Spleen (tissue), 11 donors: ENCODE measurements at regions not wholly inside any gene's neighbourhood (a gene's known extent, or its start where the extent isn't known, plus 50 kb on each side); places are given as distances from the start of the nearest gene placed in this dataset.
"Not testable (repeated sequence)": the region's sequence is repeated elsewhere in the genome, so short reads cannot be mapped to it uniquely, and the experiment has no call there.

Experiments used
- DNase-seq: peaks from one replicate; pipeline ENCODE4 v3.0.0-alpha.2; 2020
- H3K27ac ChIP-seq, 8 donors: fragments of 200-600 bp; sonication (generic) in 7 of 8; 1 replicate in 4 of 8; 2 replicates in 4 of 8; pipeline versions ENCODE4 v1.5.0 to v1.8.0; 2016 to 2021; ENCODE audit warnings: inconsistent platforms in 4 of 8, mild to moderate bottlenecking in 4 of 8, moderate library complexity in 1 of 8
- H3K27me3 ChIP-seq, 7 donors: fragments of 200-600 bp; sonication (generic) in 6 of 7; replicated peaks in 1 of 7; 1 replicate in 4 of 7; 2 replicates in 3 of 7; pipeline versions ENCODE4 v1.5.0 to v1.8.0; 2016 to 2021; ENCODE audit warnings: inconsistent platforms in 3 of 7, mild to moderate bottlenecking in 1 of 7
- H3K36me3 ChIP-seq, 6 donors: fragments of 200-600 bp; sonication (generic) in 5 of 6; 1 replicate in 4 of 6; 2 replicates in 2 of 6; pipeline versions ENCODE4 v1.5.0 to v1.8.0; 2016 to 2021; ENCODE audit warnings: inconsistent platforms in 2 of 6
- H3K4me1 ChIP-seq, 6 donors: fragments of 200-600 bp; sonication (generic) in 5 of 6; 1 replicate in 3 of 6; 2 replicates in 3 of 6; pipeline versions ENCODE4 v1.5.0 to v1.8.0; 2016 to 2021; ENCODE audit warnings: inconsistent platforms in 3 of 6
- H3K4me3 ChIP-seq, 8 donors: fragments of 200-600 bp; sonication (generic) in 7 of 8; 1 replicate in 4 of 8; 2 replicates in 4 of 8; pipeline versions ENCODE4 v1.5.0 to v1.8.0; 2016 to 2021; ENCODE audit warnings: inconsistent platforms in 4 of 8, mild to moderate bottlenecking in 4 of 8, moderate library complexity in 2 of 8
- H3K9me3 ChIP-seq, 8 donors: fragments of 200-600 bp; sonication (generic) in 7 of 8; 1 replicate in 4 of 8; 2 replicates in 4 of 8; pipeline versions ENCODE4 v1.5.0 to v1.8.0; 2016 to 2021; ENCODE audit warnings: inconsistent platforms in 4 of 8
- POLR2A ChIP-seq, 3 donors: fragments of 450-650 bp; IDR thresholded peaks; one replicate each; pipeline ENCODE4 v1.5.1; 2017; ENCODE audit warnings: antibody characterized with exemption in 3 of 3, mild to moderate bottlenecking in 1 of 3
- POLR2AphosphoS5 ChIP-seq, 3 donors: sonication (generic); formaldehyde crosslinking; IDR thresholded peaks; one replicate each; pipeline ENCODE4 v1.5.1; 2017; ENCODE audit warnings: antibody characterized with exemption in 3 of 3
- WGBS, 5 donors: extraction: QIAGEN DNeasy Blood & Tissue Kit in 3 of 5; methylation state at CpG; one replicate each; pipeline versions ENCODE4 v1.1.5 to v1.1.7; 2013 to 2018; 5-methylcytosine and 5-hydroxymethylcytosine counted together
- intact Hi-C: fragments of 100-400 bp; cut with DNase I; formaldehyde crosslinking; loops from one replicate; pipeline ENCODE4 v1.15.0; 2023; ENCODE audit warnings: low total_unique reads
- TF ChIP-seq, protein P1 (sequence below), 11 experiments: fragments of 200-600 bp in 7 of 11; fragments of 450-650 bp in 4 of 11; sonication (generic) in 4 of 11; IDR thresholded peaks in 8 of 11; conservative IDR thresholded peaks in 3 of 11; 1 replicate in 7 of 11; 2 replicates in 4 of 11; pipeline versions ENCODE4 v1.4.0 to v1.8.0; 2016 to 2021; ENCODE audit warnings: antibody characterized with exemption in 11 of 11, inconsistent platforms in 4 of 11, mild to moderate bottlenecking in 1 of 11
- donor health status: healthy with polysubstance abuse.
- donor health status: DM: no; HTN: no; CAD: no; lungs with moderate emphysema.
- donor health status: DM: no; HTN: no; CAD: no.
- donor health status: Bipolar disorder and iron deficiency.
- donor health status: healthy.
- donor health status: DM: no; HTN: no; CAD: no.
- donor health status: DM: yes; HTN: yes; CAD: no.

DNA sequence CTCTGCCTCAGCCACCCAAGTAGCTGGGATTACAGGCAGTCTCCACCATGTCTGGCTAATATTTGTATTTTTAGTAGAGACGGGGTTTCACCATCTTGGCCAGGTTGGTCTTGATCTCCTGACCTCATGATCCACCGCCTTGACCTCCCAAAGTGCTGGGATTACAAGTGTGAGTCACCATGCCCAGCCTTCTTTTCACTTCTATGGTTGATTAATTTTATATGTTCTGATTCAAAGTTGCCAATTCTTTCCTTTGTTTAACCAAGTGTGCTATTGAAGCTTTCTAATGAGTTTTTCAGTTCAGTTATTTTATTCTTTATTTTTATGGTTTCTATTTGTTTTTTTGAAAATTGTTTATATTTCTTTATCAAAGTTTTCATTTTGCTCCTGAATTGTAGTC is 133.1 kb upstream of the KCNJ3 start:
- H3K4me1 ChIP-seq, result no peaks in the 10 kb centered on the region
- H3K27me3 ChIP-seq, result no peaks in the 10 kb centered on the region
- DNase-seq, result no peak
- H3K36me3 ChIP-seq, result no peaks in the 10 kb centered on the region
- no peak overlapping the region for H3K27ac ChIP-seq
- peaks cover 0 to 40% (median 26%) of the 10 kb centered on the region in 8 donors for H3K9me3 ChIP-seq
- TF ChIP-seq POLR2AphosphoS5 (IDR thresholded peaks at IDR 0.05), result no peak
- TF ChIP-seq POLR2A (IDR thresholded peaks at IDR 0.05), result no peak
- TF ChIP-seq, protein P1, sequence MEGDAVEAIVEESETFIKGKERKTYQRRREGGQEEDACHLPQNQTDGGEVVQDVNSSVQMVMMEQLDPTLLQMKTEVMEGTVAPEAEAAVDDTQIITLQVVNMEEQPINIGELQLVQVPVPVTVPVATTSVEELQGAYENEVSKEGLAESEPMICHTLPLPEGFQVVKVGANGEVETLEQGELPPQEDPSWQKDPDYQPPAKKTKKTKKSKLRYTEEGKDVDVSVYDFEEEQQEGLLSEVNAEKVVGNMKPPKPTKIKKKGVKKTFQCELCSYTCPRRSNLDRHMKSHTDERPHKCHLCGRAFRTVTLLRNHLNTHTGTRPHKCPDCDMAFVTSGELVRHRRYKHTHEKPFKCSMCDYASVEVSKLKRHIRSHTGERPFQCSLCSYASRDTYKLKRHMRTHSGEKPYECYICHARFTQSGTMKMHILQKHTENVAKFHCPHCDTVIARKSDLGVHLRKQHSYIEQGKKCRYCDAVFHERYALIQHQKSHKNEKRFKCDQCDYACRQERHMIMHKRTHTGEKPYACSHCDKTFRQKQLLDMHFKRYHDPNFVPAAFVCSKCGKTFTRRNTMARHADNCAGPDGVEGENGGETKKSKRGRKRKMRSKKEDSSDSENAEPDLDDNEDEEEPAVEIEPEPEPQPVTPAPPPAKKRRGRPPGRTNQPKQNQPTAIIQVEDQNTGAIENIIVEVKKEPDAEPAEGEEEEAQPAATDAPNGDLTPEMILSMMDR (IDR thresholded peaks at IDR 0.05 in 8 of 11, conservative IDR thresholded peaks at IDR 0.05 in 3 of 11), result no peak
- intact Hi-C loops, result no loop called here
- H3K4me3 ChIP-seq, result no peak overlapping the region
- 80 to 97% (median 89%) methylated on average over 2 of the region's 2 CpGs for WGBS, 5 donors

DNA sequence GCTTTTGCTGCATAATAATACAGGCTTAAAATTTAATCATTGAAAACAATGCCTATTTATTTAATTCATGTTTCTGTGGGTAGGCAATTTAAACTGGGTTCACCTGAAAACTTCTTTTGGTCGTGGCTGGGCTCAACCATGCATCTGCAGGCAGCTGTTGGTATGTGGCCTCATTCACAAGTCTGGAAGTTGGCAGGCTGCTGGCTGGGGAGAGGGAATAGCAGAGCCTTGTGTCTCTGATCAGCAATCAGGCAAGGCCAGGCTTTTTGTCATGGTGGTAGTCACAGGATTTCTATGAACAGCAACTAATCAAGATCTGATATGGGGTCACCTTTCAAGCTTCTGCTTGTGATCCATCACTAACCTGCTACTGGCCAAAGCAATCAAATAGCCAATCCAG is 130.1 kb upstream of the KCNJ3 start:
- no peaks in the 10 kb centered on the region for H3K36me3 ChIP-seq
- 25 to 60% (median 33%) methylated on average over 1 of the region's 1 CpG for WGBS, 5 donors

DNA sequence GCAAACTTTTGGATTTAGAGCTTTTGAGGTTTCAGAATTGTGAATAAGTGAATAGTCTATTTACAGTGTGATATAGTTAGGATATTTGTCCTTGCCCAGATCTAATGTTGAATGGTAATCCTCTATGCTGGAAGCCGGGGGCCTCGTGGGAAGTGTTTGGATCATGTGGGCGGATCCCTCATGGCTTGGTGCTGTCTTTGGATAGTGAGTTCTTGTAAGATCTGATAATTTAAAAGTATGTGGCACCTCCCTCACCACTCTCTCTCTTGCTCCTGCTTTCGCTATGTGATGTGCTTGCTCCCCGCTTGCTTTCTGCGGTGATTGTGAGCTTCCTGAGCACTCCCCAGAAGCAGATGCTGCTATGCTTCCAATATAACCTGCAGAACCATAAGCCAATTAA is 128.0 kb upstream of the KCNJ3 start:
- intact Hi-C loops, result no loop called here
- 83 to 94% (median 90%) methylated on average over 6 of the region's 6 CpGs for WGBS, 5 donors

More for the DNA sequence above, 130.1 kb upstream of the KCNJ3 start:
- intact Hi-C loops, result no loop called here
- no peaks in the 10 kb centered on the region for H3K27me3 ChIP-seq
- no peaks in the 10 kb centered on the region for H3K4me1 ChIP-seq
- H3K27ac ChIP-seq, result no peak overlapping the region
- H3K4me3 ChIP-seq, result no peak overlapping the region
- no peak for DNase-seq
- peaks cover 0 to 34% (median 25%) of the 10 kb centered on the region in 8 donors for H3K9me3 ChIP-seq
- TF ChIP-seq, protein P1 (IDR thresholded peaks at IDR 0.05 in 8 of 11, conservative IDR thresholded peaks at IDR 0.05 in 3 of 11), result no peak
- TF ChIP-seq POLR2AphosphoS5 (IDR thresholded peaks at IDR 0.05) (no peak), POLR2A (IDR thresholded peaks at IDR 0.05) (no peak)

DNA sequence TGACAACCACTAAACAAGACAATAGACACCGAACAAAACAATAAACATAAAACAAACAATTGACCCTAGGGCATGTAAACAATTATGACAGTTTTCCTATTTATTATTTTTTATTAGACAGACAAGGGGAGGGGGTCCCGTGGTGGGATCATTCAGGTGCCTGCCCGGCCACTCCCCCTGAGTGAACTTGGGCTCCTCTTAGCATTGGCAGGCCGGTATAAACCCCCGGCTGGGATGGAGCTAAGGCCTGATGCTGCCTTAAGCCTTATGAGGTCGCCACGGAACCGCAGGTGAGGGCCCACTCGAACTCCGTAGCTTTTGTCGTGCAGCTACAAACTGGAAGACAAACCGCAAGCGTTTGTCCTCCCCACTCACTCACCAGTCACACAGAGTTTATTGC is 121.8 kb upstream of the KCNJ3 start:
- 91 to 93% (median 92%) methylated on average over 13 of the region's 13 CpGs for WGBS, 5 donors
- DNase-seq, H3K27ac ChIP-seq, H3K4me1 ChIP-seq, H3K27me3 ChIP-seq, H3K4me3 ChIP-seq, intact Hi-C loops, H3K36me3 ChIP-seq: not testable (repeated sequence)
- H3K9me3 ChIP-seq, result peaks cover 0 to 24% (median 14%) of the 10 kb centered on the region in 8 donors

More for the DNA sequence above, 128.0 kb upstream of the KCNJ3 start:
- DNase-seq, result no peak
- peaks cover 0 to 20% (median 13%) of the 10 kb centered on the region in 8 donors for H3K9me3 ChIP-seq
- no peaks in the 10 kb centered on the region for H3K27me3 ChIP-seq
- H3K36me3 ChIP-seq, result no peaks in the 10 kb centered on the region
- no peak overlapping the region for H3K27ac ChIP-seq
- no peak overlapping the region for H3K4me3 ChIP-seq
- TF ChIP-seq POLR2A (IDR thresholded peaks at IDR 0.05), result no peak
- TF ChIP-seq, protein P1 (IDR thresholded peaks at IDR 0.05 in 8 of 11, conservative IDR thresholded peaks at IDR 0.05 in 3 of 11), result no peak
- TF ChIP-seq POLR2AphosphoS5 (IDR thresholded peaks at IDR 0.05), result no peak
- no peaks in the 10 kb centered on the region for H3K4me1 ChIP-seq

DNA sequence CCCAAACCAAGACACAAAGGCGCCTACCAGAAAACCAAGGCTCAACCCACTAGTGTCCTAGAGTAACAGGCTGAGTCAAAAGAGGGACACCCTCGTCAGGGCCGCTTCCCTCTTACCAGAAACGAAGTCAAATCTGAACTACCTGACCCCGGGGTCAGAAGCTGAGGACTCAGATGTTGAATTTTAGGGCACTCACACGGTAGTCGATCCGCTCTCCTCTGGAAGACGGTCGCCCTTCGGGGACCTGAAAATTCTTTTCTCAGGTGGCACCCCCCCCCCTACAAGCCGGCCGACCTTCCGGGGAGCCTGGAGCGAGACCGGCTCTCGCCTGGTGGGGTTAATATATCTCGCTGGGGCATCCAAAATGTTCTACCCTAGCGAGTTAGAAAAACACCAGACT is 121.1 kb upstream of the KCNJ3 start:
- DNase-seq, result no peak
- H3K4me3 ChIP-seq, result no peak overlapping the region
- no peaks in the 10 kb centered on the region for H3K36me3 ChIP-seq
- TF ChIP-seq, protein P1 (IDR thresholded peaks at IDR 0.05 in 8 of 11, conservative IDR thresholded peaks at IDR 0.05 in 3 of 11), result no peak
- TF ChIP-seq POLR2A (IDR thresholded peaks at IDR 0.05) (no peak), POLR2AphosphoS5 (IDR thresholded peaks at IDR 0.05) (no peak)
- 90 to 96% (median 92%) methylated on average over 19 of the region's 19 CpGs for WGBS, 5 donors
- no peaks in the 10 kb centered on the region for H3K27me3 ChIP-seq
- H3K9me3 ChIP-seq, result peaks cover 0 to 31% (median 16%) of the 10 kb centered on the region in 8 donors
- H3K27ac ChIP-seq, result no peak overlapping the region
- H3K4me1 ChIP-seq, result no peaks in the 10 kb centered on the region
- intact Hi-C loops, result no loop called here
